Sigmoid colon (tissue), 6 donors: ENCODE measurements at regions not wholly inside any gene's neighbourhood (a gene's known extent, or its start where the extent isn't known, plus 50 kb on each side); places are given as distances from the start of the nearest gene placed in this dataset.

Experiments used
- DNase-seq: peaks from one replicate; pipeline ENCODE4 v3.0.0-alpha.2; 2019
- H3K27ac ChIP-seq, 4 donors: fragments of 200-600 bp; sonication (generic); one replicate each; pipeline ENCODE4 v1.5.1; 2016 to 2019; ENCODE audit warnings: mild to moderate bottlenecking in 1 of 4
- H3K27me3 ChIP-seq, 3 donors: fragments of 200-600 bp; sonication (generic); one replicate each; pipeline ENCODE4 v1.5.1; 2019; ENCODE audit warnings: mild to moderate bottlenecking in 1 of 3
- H3K36me3 ChIP-seq, 4 donors: fragments of 200-600 bp; sonication (generic); one replicate each; pipeline ENCODE4 v1.5.1; 2016 to 2019
- H3K4me1 ChIP-seq, 4 donors: fragments of 200-600 bp; sonication (generic); one replicate each; pipeline ENCODE4 v1.5.1; 2017 to 2019
- H3K4me3 ChIP-seq, 4 donors: fragments of 200-600 bp; sonication (generic); one replicate each; pipeline ENCODE4 v1.5.1; 2017 to 2019; ENCODE audit warnings: mild to moderate bottlenecking in 2 of 4, moderate library complexity in 1 of 4
- H3K9me3 ChIP-seq, 4 donors: fragments of 200-600 bp in 3 of 4; sonication (generic) in 3 of 4; one replicate each; pipeline versions ENCODE4 v1.5.1 to v1.6.1; 2013 to 2019
- EP300 ChIP-seq, 4 donors: sonication (generic); formaldehyde crosslinking; IDR thresholded peaks; one replicate each; pipeline ENCODE4 v1.6.1; 2017; ENCODE audit warnings: antibody characterized with exemption in 4 of 4
- POLR2A ChIP-seq, 2 donors: fragments of 450-650 bp; IDR thresholded peaks; one replicate each; pipeline ENCODE4 v1.6.1; 2016; ENCODE audit warnings: antibody characterized with exemption in 2 of 2, mild to moderate bottlenecking in 2 of 2, moderate library complexity in 2 of 2
- POLR2AphosphoS5 ChIP-seq, 4 donors: sonication (generic); formaldehyde crosslinking; IDR thresholded peaks; one replicate each; pipeline ENCODE4 v1.6.1; 2017; ENCODE audit warnings: antibody characterized with exemption in 4 of 4
- WGBS, 2 donors: extraction: QIAGEN DNeasy Blood & Tissue Kit; methylation state at CpG; one replicate each; pipeline ENCODE4 v1.1.7; 2013; 5-methylcytosine and 5-hydroxymethylcytosine counted together
- intact Hi-C: fragments of 100-400 bp; cut with DNase I; formaldehyde crosslinking; loops from one replicate; pipeline ENCODE4 v1.15.1; 2023
- TF ChIP-seq, protein P1 (sequence below), 4 experiments: fragments of 450-650 bp in 3 of 4; fragments of 200-600 bp in 1 of 4; IDR thresholded peaks; one replicate each; pipeline ENCODE4 v1.5.1; 2016 to 2019; ENCODE audit warnings: antibody characterized with exemption in 4 of 4, mild to moderate bottlenecking in 3 of 4, moderate library complexity in 2 of 4
- donor health status: healthy with polysubstance abuse.
- donor health status: healthy.

DNA sequence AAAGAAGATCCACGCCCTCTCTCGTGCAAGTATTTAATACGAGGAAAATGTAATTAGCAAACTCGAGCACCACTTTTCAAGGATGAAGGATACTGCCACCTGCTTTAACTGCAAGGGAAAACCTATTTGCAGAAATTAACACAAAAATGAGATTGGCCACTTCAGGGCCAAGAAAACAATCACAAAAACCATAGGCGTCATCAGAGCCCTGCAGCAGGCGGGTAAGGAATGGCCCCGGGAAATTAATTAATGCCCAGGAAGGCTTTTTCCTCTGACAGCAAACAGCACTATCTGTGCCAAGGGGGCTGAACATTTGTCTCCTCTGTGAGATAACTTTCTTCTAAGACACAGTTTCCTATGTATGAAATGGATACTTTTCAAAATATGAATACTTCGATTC lies 255.7 kb downstream of the CTTN start:
- Histone ChIP-seq H3K27ac (no peak overlapping the region), H3K27me3 (no peaks in the 10 kb centered on the region), H3K36me3 (no peaks in the 10 kb centered on the region), H3K9me3 (no peaks in the 10 kb centered on the region), H3K4me3 (no peak overlapping the region), H3K4me1 (no peaks in the 10 kb centered on the region)
- DNase-seq, result no peak
- intact Hi-C loops, result no loop called here
- TF ChIP-seq EP300 (IDR thresholded peaks at IDR 0.05) (no peak), POLR2A (IDR thresholded peaks at IDR 0.05) (no peak), POLR2AphosphoS5 (IDR thresholded peaks at IDR 0.05) (no peak)
- TF ChIP-seq, protein P1, sequence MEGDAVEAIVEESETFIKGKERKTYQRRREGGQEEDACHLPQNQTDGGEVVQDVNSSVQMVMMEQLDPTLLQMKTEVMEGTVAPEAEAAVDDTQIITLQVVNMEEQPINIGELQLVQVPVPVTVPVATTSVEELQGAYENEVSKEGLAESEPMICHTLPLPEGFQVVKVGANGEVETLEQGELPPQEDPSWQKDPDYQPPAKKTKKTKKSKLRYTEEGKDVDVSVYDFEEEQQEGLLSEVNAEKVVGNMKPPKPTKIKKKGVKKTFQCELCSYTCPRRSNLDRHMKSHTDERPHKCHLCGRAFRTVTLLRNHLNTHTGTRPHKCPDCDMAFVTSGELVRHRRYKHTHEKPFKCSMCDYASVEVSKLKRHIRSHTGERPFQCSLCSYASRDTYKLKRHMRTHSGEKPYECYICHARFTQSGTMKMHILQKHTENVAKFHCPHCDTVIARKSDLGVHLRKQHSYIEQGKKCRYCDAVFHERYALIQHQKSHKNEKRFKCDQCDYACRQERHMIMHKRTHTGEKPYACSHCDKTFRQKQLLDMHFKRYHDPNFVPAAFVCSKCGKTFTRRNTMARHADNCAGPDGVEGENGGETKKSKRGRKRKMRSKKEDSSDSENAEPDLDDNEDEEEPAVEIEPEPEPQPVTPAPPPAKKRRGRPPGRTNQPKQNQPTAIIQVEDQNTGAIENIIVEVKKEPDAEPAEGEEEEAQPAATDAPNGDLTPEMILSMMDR (IDR thresholded peaks at IDR 0.05), result no peak
- 82 to 88% methylated on average over 8 of the region's 8 CpGs for WGBS, 2 donors

DNA sequence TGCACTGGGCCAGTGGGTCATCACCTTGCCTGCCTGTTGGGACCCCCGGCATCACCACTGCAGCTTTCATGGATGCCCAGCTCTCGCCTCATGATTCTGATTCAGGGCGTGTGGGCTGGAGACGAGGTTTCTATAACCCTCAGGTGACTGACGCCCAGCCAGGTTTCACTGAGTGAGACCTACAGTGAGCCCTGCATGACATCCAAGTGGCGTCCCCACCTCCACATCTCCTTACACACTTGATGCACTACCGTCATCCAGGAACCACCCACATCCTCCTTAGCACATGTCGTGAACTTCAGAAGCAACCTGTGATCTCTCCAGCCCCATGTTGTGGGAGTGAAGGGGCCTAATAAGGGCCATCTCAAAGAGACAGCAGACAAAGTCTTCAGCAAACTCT lies 257.5 kb downstream of the CTTN start:
- 84 to 89% methylated on average over 8 of the region's 8 CpGs for WGBS, 2 donors
- Histone ChIP-seq H3K27me3 (no peaks in the 10 kb centered on the region), H3K27ac (no peak overlapping the region), H3K4me3 (no peak overlapping the region), H3K4me1 (no peaks in the 10 kb centered on the region), H3K36me3 (no peaks in the 10 kb centered on the region), H3K9me3 (no peaks in the 10 kb centered on the region)
- TF ChIP-seq POLR2A (IDR thresholded peaks at IDR 0.05) (no peak), EP300 (IDR thresholded peaks at IDR 0.05) (no peak), POLR2AphosphoS5 (IDR thresholded peaks at IDR 0.05) (no peak)
- intact Hi-C loops, result no loop called here
- DNase-seq, result no peak

DNA sequence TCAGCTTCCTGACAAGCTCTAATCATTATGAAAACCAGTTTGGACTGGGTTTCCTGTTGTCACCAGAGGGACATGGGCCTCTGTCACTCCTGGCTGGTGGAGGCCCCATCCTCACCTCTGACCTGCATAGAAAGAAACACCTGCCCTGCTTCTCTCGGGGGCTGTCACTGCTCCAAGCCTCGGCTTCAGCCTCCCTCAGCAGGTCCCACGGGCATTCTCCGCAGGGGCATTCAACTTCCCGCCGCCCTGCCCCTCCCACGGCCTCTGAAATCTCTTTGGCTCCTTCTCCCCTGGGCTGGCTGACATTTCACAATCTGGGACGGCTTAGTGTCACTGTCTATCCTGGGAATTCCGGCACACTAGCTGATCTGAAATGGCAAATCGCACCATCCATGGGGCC lies 257.9 kb downstream of the CTTN start:
- no peak for DNase-seq
- no peak overlapping the region for H3K4me3 ChIP-seq
- H3K36me3 ChIP-seq, result no peaks in the 10 kb centered on the region
- no peaks in the 10 kb centered on the region for H3K27me3 ChIP-seq
- TF ChIP-seq POLR2AphosphoS5 (IDR thresholded peaks at IDR 0.05), result no peak
- TF ChIP-seq, protein P1 (IDR thresholded peaks at IDR 0.05), result no peak
- no peaks in the 10 kb centered on the region for H3K4me1 ChIP-seq
- intact Hi-C loops, result no loop called here
- WGBS, 2 donors, result 67 to 86% methylated on average over 10 of the region's 10 CpGs
- no peaks in the 10 kb centered on the region for H3K9me3 ChIP-seq
- no peak overlapping the region for H3K27ac ChIP-seq

DNA sequence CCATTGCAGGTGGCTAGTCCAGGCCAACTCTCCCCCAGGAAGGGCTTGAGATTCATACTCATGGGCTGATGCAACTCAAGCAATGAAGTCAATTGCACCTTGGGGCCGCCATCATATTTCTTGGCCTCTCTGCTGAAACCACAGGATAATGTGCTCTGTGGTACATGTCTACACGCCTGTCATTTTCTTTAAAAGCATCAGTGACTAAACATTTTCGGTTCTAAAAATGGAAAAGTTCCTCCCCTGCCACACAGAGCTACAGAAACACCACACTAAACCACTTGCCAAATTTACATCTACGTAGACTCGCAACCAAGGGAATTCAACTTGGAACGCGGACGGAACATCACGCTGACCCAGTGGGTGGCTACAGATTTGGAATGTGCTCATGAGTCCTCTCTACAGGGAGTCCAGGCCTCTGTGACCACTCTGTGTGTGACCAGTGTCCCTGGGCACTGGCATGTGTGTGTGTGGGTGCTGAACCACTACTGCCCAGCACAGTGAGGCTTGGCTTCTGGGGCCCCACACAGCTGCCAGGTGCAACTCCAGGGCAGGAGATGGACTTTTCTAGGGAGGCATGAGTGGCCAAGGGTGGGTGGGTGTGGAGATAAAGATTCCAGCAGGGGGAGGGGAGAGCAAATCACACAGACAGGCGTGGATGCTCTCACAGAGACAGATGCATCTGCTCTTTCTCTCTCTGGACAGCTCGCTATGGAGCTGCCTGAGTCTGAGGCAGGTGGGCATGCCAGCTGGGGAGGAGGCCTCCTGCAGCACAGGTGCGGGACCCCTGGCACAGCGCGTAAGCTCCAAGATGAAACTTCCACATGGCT lies 261.9 kb downstream of the CTTN start:
- Histone ChIP-seq H3K27me3 (peaks cover 4 to 32% (median 10%) of the 10 kb centered on the region in 3 donors), H3K4me1 (peaks cover 0 to 18% (median 17%) of the 10 kb centered on the region in 4 donors), H3K9me3 (no peaks in the 10 kb centered on the region), H3K4me3 (no peak overlapping the region), H3K27ac (no peak overlapping the region), H3K36me3 (no peaks in the 10 kb centered on the region)
- no peak for TF ChIP-seq EP300 (IDR thresholded peaks at IDR 0.05)
- no peak for TF ChIP-seq POLR2AphosphoS5 (IDR thresholded peaks at IDR 0.05)
- TF ChIP-seq, protein P1 (IDR thresholded peaks at IDR 0.05), result no peak
- TF ChIP-seq POLR2A (IDR thresholded peaks at IDR 0.05), result no peak
- DNase-seq, result no peak
- 91 to 96% methylated on average over 14 of the region's 14 CpGs for WGBS, 2 donors
- intact Hi-C loops, result no loop called here

DNA sequence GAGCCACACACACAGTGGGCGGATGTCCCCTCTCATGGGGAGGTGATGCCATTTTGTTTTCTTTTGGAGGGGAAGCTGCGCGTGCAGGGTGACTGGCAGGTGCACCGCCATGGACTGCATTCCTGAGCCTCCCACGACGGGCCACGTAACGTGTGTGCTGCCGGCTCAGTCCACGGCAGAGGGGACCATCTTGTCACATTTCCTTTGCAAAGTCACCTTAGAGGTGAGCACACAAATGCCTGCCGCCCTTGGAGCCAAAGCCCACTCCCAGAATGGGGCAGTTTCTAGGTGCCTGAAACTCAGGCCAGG lies 262.5 kb downstream of the CTTN start:
- intact Hi-C loops, result no loop called here
- peaks cover 4 to 32% (median 10%) of the 10 kb centered on the region in 3 donors for H3K27me3 ChIP-seq

More for the DNA sequence above, 262.5 kb downstream of the CTTN start:
- Histone ChIP-seq H3K4me1 (peaks cover 0 to 18% (median 17%) of the 10 kb centered on the region in 4 donors), H3K36me3 (no peaks in the 10 kb centered on the region), H3K27ac (no peak overlapping the region), H3K4me3 (no peak overlapping the region), H3K9me3 (no peaks in the 10 kb centered on the region)
- WGBS, 2 donors, result 93 to 98% methylated on average over 11 of the region's 11 CpGs
- TF ChIP-seq POLR2AphosphoS5 (IDR thresholded peaks at IDR 0.05), result no peak
- TF ChIP-seq, protein P1 (IDR thresholded peaks at IDR 0.05), result no peak
- no peak for TF ChIP-seq EP300 (IDR thresholded peaks at IDR 0.05)
- no peak for TF ChIP-seq POLR2A (IDR thresholded peaks at IDR 0.05)
- no peak for DNase-seq
